ENCODE measurements at regions not wholly inside any gene's neighbourhood (a gene's known extent, or its start where the extent isn't known, plus 50 kb on each side); places are given as distances from the start of the nearest gene placed in this dataset.

- DNase-seq (ENCODE audit: low read depth) (no peak), FAIRE-seq (no peak)
- no peaks in the 10 kb centered on the region for H3K27me3 ChIP-seq (ENCODE audit: control insufficient read depth, insufficient read depth, low read length)
- TF ChIP-seq CTCF (IDR thresholded peaks at IDR 0.05; ENCODE audit: insufficient read depth, low read length, severe bottlenecking): no peak
- no peaks in the 10 kb centered on the region for H3K36me3 ChIP-seq (ENCODE audit: control insufficient read depth, insufficient read depth, low read length)
- no peak overlapping the region for H3K4me3 ChIP-seq (ENCODE audit: low read depth, low read length)
These were observed 523.8 kb upstream of the TNP1 start for GRCh38 chr2:217383620-217384019.

- no peaks in the 10 kb centered on the region for H3K36me3 ChIP-seq (ENCODE audit: control insufficient read depth, insufficient read depth, low read length)
- no peak for TF ChIP-seq CTCF (IDR thresholded peaks at IDR 0.05; ENCODE audit: insufficient read depth, low read length, severe bottlenecking)
- FAIRE-seq: no peak
- no peak for DNase-seq (ENCODE audit: low read depth)
- H3K27me3 ChIP-seq (ENCODE audit: control insufficient read depth, insufficient read depth, low read length): no peaks in the 10 kb centered on the region
- H3K4me3 ChIP-seq (ENCODE audit: low read depth, low read length): no peak overlapping the region
These were observed 522.9 kb upstream of the TNP1 start for GRCh38 chr2:217382794-217383193.

- Histone ChIP-seq H3K36me3 (ENCODE audit: control insufficient read depth, insufficient read depth, low read length) (no peaks in the 10 kb centered on the region), H3K4me3 (ENCODE audit: low read depth, low read length) (no peak overlapping the region), H3K27me3 (ENCODE audit: control insufficient read depth, insufficient read depth, low read length) (no peaks in the 10 kb centered on the region)
- DNase-seq (ENCODE audit: low read depth) (no peak), FAIRE-seq (no peak)
- no peak for TF ChIP-seq CTCF (IDR thresholded peaks at IDR 0.05; ENCODE audit: insufficient read depth, low read length, severe bottlenecking)
These were observed 519.9 kb upstream of the TNP1 start for GRCh38 chr2:217379807-217380206.

GRCh38 chr2:217372794-217373193 lies 512.9 kb upstream of the TNP1 start:
- Histone ChIP-seq H3K36me3 (ENCODE audit: control insufficient read depth, insufficient read depth, low read length) (no peaks in the 10 kb centered on the region), H3K27me3 (ENCODE audit: control insufficient read depth, insufficient read depth, low read length) (no peaks in the 10 kb centered on the region), H3K4me3 (ENCODE audit: low read depth, low read length) (no peak overlapping the region)
- FAIRE-seq: no peak
- DNase-seq (ENCODE audit: low read depth): no peak
- no peak for TF ChIP-seq CTCF (IDR thresholded peaks at IDR 0.05; ENCODE audit: insufficient read depth, low read length, severe bottlenecking)

- Histone ChIP-seq H3K27me3 (ENCODE audit: control insufficient read depth, insufficient read depth, low read length) (no peaks in the 10 kb centered on the region), H3K4me3 (ENCODE audit: low read depth, low read length) (no peak overlapping the region), H3K36me3 (ENCODE audit: control insufficient read depth, insufficient read depth, low read length) (no peaks in the 10 kb centered on the region)
- no peak for TF ChIP-seq CTCF (IDR thresholded peaks at IDR 0.05; ENCODE audit: insufficient read depth, low read length, severe bottlenecking)
- DNase-seq (ENCODE audit: low read depth): no peak
- no peak for FAIRE-seq
These were observed 511.9 kb upstream of the TNP1 start for GRCh38 chr2:217371781-217372213.

GRCh38 chr2:217370391-217370790 lies 510.5 kb upstream of the TNP1 start:
- Histone ChIP-seq H3K4me3 (ENCODE audit: low read depth, low read length) (no peak overlapping the region), H3K36me3 (ENCODE audit: control insufficient read depth, insufficient read depth, low read length) (no peaks in the 10 kb centered on the region), H3K27me3 (ENCODE audit: control insufficient read depth, insufficient read depth, low read length) (no peaks in the 10 kb centered on the region)
- peak; percentile 99 for DNase-seq (ENCODE audit: low read depth)
- FAIRE-seq: peak; percentile 95
- peak; percentile 25 for TF ChIP-seq CTCF (IDR thresholded peaks at IDR 0.05; ENCODE audit: insufficient read depth, low read length, severe bottlenecking)

Measured in bronchial epithelial cell (primary cell).